Right lobe of liver (tissue), 4 donors: ENCODE measurements at regions not wholly inside any gene's neighbourhood (a gene's known extent, or its start where the extent isn't known, plus 50 kb on each side); places are given as distances from the start of the nearest gene placed in this dataset.

Experiments used
- POLR2A ChIP-seq: fragments of 450-650 bp; IDR thresholded peaks from one replicate; pipeline ENCODE4 v1.6.1; 2017; ENCODE audit warnings: antibody characterized with exemption, mild to moderate bottlenecking
- TF ChIP-seq, protein P1 (sequence below), 4 donors: fragments of 200-600 bp in 3 of 4; fragments of 450-650 bp in 1 of 4; IDR thresholded peaks; one replicate each; pipeline versions ENCODE4 v1.5.1 to v1.8.0; 2016 to 2022; ENCODE audit warnings: antibody characterized with exemption in 4 of 4, mild to moderate bottlenecking in 2 of 4
- donor health status: DM: no; HTN: no; CAD: no.
- donor health status: DM: no; HTN: no; CAD: no.
- donor health status: DM: no; HTN: yes; CAD: no.

DNA sequence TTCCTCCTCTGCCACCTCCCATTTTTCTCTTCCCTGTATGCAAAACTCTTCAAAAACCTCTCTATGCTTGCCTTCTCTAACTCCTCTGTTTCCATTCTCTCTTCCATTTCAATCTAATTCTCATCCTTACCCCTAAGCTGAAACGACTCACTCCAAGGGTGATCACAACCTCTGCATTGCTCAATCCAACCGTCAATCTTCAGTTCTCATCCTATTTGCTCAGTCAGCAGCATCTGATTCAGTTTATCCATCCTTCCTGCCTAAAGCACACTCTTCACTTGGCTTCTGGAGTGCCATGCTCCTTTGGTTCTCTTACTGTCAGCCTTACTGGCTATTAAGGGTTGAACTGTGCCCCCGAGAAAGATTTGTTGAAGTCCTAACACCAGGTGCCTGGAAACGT, 163.5 kb upstream of the NEBL start:
- TF ChIP-seq, protein P1, sequence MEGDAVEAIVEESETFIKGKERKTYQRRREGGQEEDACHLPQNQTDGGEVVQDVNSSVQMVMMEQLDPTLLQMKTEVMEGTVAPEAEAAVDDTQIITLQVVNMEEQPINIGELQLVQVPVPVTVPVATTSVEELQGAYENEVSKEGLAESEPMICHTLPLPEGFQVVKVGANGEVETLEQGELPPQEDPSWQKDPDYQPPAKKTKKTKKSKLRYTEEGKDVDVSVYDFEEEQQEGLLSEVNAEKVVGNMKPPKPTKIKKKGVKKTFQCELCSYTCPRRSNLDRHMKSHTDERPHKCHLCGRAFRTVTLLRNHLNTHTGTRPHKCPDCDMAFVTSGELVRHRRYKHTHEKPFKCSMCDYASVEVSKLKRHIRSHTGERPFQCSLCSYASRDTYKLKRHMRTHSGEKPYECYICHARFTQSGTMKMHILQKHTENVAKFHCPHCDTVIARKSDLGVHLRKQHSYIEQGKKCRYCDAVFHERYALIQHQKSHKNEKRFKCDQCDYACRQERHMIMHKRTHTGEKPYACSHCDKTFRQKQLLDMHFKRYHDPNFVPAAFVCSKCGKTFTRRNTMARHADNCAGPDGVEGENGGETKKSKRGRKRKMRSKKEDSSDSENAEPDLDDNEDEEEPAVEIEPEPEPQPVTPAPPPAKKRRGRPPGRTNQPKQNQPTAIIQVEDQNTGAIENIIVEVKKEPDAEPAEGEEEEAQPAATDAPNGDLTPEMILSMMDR (IDR thresholded peaks at IDR 0.05), result no peak
- no peak for TF ChIP-seq POLR2A
